ENCODE measurements at regions not wholly inside any gene's neighbourhood (a gene's known extent, or its start where the extent isn't known, plus 50 kb on each side); places are given as distances from the start of the nearest gene placed in this dataset.

- DNase-seq = no peak
These were observed 193.6 kb upstream of the NUDT4 start for GRCh38 chr12:93183940-93184671.

GRCh38 chr12:93184672-93185368, 192.9 kb upstream of the NUDT4 start:
- no peak for DNase-seq

- no peak for DNase-seq
These were observed 192.4 kb upstream of the NUDT4 start for GRCh38 chr12:93185369-93185741.

- peak; percentile 20 for DNase-seq
These were observed 191.6 kb upstream of the NUDT4 start for GRCh38 chr12:93186131-93186530.

- no peak for DNase-seq
These were observed 191.1 kb upstream of the NUDT4 start for GRCh38 chr12:93186621-93187020.

- no peak for DNase-seq
These were observed 186.3 kb upstream of the NUDT4 start for GRCh38 chr12:93191423-93191822.

- no peak for DNase-seq
These were observed 185.8 kb upstream of the NUDT4 start for GRCh38 chr12:93191956-93192355.

- no peak for DNase-seq
These were observed 184.8 kb upstream of the NUDT4 start for GRCh38 chr12:93192878-93193277.

GRCh38 chr12:93195511-93195910, 182.2 kb upstream of the NUDT4 start:
- no peak for DNase-seq

GRCh38 chr12:93197067-93197593, 180.6 kb upstream of the NUDT4 start:
- no peak for DNase-seq

GRCh38 chr12:93198086-93198485, 179.6 kb upstream of the NUDT4 start:
- no peak for DNase-seq

GRCh38 chr12:93199831-93200236, 177.9 kb upstream of the NUDT4 start:
- no peak for DNase-seq

- DNase-seq = no peak
These were observed 177.3 kb upstream of the NUDT4 start for GRCh38 chr12:93200291-93200917.

- DNase-seq = no peak
These were observed 175.7 kb upstream of the NUDT4 start for GRCh38 chr12:93201990-93202389.

- DNase-seq = no peak
These were observed 175.0 kb upstream of the NUDT4 start for GRCh38 chr12:93202688-93203087.

- DNase-seq = no peak
These were observed 174.4 kb upstream of the NUDT4 start for GRCh38 chr12:93203361-93203760.

- no peak for DNase-seq
These were observed 172.8 kb upstream of the NUDT4 start for GRCh38 chr12:93204896-93205295.

GRCh38 chr12:93205361-93205760, 172.4 kb upstream of the NUDT4 start:
- DNase-seq = no peak

GRCh38 chr12:93208011-93208410, 169.7 kb upstream of the NUDT4 start:
- no peak for DNase-seq

- no peak for DNase-seq
These were observed 163.0 kb upstream of the NUDT4 start for GRCh38 chr12:93214523-93215289.

- no peak for DNase-seq
These were observed 162.4 kb upstream of the NUDT4 start for GRCh38 chr12:93215290-93215678.

GRCh38 chr12:93219947-93220346, 157.8 kb upstream of the NUDT4 start:
- no peak for DNase-seq

GRCh38 chr12:93221841-93222240, 155.9 kb upstream of the NUDT4 start:
- DNase-seq = no peak
